CD4-positive, alpha-beta T cell treated with Interleukin-4 for 1 hour (primary cell): ENCODE measurements at regions not wholly inside any gene's neighbourhood (a gene's known extent, or its start where the extent isn't known, plus 50 kb on each side); places are given as distances from the start of the nearest gene placed in this dataset.

Experiments
- DNase-seq, 2 donors: peaks; one replicate each; pipeline ENCODE4 v3.0.0-alpha.2; 2020 to 2022

DNA sequence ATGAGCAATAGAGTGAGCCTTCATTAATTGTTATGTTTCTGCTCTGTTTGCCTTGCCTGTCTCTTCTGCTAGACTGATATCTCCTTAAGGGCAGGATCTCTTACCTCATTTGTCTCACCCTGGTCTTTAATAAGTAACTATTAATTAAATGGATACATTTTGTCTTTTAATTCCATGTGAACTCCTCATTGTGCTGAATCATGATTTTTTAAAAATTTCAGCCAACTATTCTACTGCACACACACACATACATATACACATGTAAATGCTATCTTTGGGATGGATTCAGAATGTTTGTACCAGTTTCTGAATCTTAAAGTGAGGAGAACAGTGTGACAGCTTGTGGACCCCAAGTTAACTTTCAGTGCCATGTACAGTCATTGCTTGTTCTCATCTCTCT is 731.1 kb upstream of the MAP3K7 start:
- DNase-seq = no peak

DNA sequence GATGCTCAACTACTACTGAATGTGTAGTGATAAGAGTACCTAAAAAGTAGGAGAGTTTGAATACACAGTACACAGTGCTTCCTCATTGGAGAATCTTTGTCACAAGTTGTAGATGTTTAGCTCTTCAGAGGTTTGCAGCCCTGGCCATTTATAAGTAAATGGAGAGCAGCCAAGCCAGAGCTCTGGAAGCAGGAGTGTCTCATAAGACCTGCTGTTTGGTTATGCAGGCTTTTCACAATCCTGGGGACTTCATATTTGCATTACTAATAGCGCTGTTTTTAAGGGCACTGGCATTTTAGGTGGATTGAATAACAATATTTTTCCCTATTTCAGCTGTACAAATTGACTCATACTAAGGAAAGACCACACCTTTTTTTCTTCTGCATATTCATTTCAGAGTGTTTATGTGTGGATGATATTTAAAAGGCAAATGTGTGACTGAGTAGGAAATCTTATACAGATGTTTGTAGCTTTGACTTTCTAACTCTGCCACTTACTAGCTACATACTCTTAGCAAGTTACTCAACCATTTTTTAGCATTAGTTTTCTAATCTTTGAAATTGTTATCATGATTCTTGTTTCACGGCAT is 730.5 kb upstream of the MAP3K7 start:
- DNase-seq = no peak

DNA sequence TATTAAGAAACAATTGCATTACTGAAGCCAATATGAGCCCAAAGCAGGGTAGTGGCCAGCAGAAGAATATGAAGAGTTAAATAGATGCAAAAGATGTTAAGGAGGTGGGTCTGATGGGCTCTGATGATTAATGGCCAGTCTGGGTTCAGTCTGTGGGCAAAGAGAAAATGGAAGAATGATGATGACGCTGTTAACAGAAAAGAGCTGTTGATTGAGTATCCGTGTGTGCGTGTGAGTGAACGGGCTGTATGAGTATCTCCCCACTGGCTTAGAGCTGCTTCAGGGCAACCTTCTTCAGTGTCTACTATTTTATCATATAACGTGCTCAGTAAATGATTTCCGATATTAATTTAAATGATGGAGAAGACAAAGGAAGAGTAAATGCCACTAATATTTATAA is 723.3 kb upstream of the MAP3K7 start:
- no peak for DNase-seq

DNA sequence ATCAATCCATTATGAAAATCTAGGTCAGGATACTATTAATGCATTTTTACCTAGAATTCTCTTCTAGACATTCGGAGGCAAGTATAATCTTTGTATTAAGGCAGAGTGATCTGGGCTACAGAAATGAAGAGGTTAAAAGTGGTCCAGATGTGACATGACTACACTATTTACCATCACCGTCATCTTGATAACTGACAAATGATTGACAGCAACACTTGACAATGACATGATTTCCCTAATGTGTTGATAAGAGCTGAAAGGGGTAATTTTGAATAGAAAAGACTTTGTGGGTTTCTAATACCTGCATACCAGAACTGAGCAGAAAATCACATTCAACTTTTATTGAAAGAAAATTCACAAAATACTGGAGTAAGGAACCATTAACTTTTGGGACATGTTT is 718.9 kb upstream of the MAP3K7 start:
- no peak for DNase-seq

DNA sequence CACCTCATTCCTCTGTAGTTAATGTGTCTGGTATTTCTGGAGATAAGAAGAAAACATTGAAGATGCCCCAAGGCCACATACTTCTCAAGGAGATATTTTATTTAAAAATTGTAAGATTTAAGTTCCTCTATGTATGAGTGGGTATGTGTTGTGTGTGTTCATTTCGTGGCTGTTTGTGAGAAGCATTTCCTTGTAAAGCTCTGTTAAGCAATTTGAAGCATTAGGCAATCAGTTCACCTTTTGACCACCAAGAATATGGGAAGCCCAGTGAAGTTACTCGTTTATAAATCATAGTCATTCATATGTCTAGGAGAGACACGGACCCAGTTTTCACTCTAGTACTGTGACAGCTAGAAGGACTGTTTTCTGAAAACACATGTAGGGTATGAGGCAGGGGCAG is 717.6 kb upstream of the MAP3K7 start:
- no peak for DNase-seq

DNA sequence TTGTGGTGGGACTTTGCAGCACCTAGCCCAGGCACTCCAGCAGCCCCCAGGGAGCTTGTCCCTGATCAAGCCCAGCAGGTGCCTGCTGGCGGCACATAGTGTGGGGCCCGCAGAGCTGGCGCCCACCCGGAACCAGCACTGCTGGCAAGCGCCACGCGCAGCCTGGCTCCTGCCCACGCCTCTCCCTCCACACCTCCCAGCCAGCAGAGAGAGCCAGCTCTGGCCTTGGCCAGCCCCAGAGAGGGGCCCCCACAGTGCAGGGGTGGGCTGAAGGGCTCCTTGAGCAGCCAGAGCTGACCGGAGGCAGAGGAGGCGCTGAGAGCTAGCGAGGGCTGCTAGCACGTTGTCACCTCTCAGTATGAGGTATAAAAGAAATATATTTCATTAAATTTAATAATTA is 716.5 kb upstream of the MAP3K7 start:
- no peak for DNase-seq

DNA sequence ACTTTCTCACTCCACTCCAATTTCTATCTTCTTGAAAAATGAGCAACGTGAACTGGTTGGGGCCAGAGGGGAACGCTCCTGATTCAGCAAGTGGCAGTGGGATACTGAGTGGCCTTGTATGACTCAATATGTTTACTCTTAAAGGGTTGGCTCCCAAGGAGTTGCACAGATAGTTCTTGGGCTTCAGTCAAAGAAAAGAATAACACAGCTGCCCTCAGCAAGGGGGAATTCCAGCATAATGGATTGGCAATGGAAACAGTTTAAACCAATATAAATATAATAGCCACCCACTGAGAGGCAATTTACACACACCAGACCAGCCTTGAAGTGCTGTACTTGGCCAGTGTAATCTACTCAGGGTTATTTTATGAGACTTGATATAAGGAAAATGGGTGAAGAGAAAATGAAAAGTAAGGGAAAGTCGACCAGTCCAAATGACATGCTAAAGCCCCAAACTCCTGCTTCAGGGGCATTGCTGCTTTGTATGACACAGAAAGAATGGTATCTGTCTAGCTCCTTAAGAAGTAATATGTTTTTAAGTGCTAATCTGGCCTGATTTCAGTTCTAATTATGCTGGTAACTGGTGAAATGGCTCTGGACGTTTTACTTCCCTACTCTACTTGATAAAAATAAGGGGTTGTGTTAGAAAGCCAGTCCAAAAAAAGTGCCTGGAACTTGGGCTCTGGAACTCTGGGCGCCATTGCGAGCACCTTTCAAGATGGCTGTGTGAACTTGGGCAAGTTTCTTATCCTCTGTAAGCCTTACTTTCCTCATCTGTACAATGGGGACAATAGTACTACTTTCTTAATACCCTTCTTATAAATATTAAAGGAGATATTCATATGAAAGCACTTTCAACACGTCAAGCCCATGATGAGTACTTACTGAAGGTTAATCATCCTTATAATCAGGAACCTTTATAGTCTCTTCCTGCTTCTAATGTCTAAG is 712.9 kb upstream of the MAP3K7 start:
- DNase-seq = no peak

DNA sequence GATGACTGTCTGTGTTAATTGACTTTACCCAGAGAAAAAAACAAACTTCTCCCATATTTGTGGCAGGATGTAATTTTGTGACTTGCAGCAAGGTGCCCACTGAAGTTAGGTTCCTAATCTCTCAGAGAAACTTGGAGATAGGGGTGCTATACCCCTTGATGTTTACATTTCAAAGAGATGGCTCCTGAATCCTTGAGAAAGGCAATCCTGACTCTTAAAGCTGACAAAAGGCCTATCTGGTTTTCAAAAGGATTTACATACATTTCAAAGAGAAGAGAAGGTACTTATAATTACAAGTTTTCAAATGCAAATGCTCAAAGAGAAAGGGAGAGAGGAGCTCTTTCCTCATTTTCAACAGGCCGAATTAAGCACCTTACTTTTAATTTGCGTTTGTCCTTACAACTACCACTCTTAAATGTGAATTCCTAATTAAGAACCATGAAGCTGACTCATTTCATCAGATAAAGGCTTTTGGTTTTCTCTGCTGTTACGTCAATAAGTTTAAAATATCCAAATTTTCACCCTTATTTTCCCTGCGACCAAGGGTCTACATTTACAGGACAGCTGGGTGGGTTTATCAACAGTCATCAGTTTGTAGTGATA is 711.8 kb upstream of the MAP3K7 start:
- no peak for DNase-seq

DNA sequence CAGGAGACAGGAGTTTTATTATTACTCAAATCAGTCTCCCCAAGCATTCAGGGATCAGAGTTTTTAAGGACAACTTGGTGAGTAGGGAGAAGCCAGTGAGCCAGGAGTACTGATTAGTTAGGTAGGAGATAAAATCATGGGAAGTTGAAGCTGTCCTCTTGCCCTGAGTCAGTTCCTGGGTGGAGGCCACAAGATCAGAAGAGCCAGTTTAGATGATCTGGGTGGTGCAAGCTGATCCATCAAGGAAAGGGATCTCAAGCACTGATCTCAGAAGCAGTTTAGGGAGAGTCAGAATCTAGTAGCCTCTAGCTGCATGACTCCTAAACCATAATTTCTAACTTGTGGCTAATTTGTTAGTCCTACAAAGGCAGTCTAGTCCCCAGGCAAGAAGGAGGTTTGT is 706.5 kb upstream of the MAP3K7 start:
- DNase-seq = no peak

DNA sequence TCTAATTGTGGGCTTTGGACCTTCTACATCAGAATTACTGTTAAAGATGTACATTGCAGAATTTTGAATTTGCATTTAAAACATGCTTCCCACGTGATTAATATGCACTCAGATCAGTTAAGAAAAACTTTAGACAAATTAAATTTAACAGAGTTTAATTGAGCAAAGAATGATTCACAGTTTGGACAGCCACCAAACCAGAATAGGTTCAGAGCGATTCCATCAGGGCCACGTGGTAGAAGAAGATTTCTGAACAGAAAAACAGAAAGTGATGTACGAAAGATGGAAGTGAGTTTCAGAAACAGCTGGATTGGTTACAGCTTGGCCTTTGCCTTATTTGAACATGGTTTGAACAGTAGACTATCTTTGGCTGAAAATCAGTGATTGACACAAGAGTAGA is 704.2 kb upstream of the MAP3K7 start:
- DNase-seq = no peak

DNA sequence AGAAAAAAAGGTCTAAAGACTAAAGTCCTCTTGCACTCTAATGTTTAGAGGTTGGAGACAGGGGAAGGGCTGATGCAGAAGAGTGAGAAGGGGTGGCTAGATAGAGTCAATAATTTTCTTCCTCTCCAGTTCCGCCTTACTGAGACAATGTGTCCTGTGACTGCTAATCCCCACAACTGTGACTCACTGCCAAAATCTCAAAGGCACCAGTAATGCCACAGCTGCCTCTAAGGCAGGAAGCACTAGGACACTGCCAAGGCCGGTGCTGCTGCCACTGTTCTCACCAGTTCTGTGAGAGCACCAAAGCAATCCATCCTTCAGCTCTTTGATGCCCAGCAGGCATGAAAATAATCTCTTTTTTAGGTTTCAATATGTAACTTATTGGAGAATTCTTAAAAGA is 701.9 kb upstream of the MAP3K7 start:
- no peak for DNase-seq

DNA sequence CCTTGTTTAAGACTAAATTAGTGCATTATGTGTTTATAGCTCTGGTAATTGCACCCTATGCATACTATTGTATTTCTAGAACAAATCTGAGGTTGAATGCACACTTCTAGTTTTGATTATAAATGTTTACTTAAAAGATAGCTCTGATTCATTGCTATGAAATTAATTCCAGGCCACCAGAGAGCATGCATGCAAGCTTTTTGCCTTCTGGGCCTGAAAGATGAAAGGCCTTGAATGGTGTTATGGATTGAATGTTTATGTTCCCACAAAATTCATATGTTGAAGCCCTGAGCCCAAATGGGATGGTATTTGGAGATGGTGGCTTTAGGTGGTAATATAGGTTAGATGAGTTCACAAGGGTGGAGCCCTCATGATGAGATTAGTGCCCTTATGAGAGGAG is 695.0 kb upstream of the MAP3K7 start:
- no peak for DNase-seq

DNA sequence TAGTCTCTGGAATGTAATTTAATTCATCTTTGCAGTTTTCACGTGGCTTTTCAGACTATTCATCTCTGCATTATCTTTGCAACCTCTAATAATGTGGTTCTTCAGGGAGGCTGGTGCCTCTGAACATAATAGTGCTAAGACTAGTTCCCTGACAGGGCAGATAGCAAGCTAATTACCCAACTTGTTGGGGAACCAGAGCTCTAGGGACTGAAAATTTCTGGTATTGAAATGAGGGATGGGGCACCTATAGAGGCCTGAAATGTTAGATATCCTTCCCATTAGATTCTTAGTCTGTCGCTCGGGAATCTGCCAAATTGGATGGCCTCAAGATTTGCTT is 693.6 kb upstream of the MAP3K7 start:
- DNase-seq = no peak

DNA sequence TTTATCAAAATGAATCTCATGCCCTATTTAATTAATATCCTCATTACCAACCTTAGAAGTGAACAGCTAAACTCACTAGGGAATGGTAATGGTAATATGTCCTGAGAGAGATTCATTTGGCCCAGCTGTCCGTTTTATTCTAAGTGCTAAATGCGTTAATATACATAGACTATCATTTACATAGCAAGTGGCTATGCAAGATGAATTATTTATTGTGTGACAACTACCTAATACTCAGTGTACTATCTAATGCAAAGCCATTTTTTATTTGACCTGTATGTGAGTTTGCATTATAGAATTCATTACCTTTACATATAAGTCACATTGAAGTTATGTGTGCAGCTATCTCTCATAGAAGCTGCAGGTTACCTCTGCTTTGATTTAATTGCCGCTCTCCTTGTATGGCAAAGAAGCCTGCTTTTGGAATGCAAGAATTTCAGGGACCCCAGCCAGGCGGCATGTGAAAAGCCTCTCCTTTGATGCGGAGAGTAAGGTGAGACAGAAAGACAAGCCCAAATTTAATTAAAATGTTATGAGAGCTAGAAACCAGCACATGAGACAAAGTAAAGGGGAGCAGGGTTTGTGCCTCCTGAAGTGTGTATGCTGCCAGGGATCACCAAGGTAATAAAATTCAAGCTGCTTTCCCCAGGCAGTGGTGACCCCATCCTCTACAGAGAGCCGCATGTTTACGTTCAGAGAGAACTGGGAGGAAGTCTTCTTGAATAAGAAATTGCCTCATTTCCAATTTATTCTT is 693.0 kb upstream of the MAP3K7 start:
- no peak for DNase-seq

DNA sequence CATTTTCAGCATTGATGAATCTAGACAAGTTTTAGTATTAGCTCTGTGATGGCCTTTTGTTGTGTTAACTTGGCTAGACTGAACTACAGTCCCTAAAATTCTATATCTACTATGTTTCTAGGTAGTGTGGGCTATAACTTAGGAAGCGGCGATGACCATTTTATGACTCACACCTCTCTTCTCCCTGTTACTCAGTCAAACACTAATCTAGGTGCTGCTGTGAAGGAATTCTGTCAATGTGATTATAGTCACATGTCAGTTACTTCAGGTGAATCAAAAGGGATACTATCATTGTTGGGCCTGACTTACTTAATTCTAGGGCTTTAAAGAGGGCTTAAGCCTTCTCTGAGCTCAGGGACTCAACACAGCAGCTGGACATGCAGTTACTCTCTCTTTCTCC is 691.5 kb upstream of the MAP3K7 start:
- DNase-seq = no peak

DNA sequence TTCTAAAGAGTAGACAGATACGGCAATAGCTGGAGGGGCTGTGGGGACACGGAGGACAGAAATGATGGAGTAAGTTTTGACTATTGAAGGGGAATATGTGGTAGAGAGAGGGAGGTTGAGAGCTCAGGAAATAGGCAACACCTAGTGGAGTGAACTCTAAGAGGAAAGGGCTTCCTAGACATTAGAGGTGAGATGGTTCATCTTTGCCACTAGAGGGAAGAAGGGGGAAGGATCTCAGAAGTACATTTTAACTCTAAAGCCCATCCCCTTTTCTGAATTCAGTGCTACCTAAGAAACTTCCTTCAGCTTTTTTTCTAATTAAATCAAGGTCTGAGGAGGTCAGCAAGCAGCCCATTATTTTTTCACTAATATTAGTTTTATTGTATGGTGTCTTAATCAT is 689.4 kb upstream of the MAP3K7 start:
- no peak for DNase-seq

DNA sequence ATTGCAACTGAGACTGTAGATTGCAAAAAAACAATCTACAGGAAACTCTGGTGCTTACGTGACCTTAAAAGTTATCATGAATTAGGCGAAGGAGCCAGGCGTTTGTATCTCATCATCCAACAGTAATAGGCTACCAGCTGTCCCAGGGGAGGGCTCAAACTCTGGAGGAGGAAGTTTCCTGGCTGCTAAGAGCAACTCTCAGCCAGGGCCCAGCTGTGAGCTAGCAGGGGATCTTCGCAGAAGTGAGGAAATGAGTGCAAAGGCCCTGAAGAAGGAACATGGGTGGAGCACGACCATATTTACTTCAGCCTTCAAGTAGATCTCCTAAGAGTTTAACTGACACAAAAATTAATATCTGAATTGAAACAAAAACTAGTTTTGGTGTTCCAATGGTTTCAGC is 686.9 kb upstream of the MAP3K7 start:
- DNase-seq = no peak

DNA sequence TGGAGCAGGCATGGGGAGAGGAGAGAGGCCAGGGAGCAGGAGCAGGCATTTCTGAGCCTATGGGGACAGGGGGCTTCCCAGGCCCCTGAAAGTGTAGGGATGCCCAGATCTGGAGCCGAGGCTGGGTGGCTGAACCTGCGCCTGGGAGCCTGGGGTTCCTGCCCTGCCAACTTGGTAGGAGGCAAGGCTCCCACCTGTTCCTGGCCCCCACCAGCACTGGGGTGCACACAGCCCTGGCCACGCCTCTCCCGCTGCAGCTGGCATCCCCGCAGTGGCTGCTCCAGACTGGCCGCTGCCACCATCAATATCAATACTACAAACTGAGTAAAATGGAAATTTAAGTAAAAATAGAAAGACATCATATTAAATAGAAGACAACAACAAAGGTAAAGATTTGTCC is 684.9 kb upstream of the MAP3K7 start:
- DNase-seq = no peak

DNA sequence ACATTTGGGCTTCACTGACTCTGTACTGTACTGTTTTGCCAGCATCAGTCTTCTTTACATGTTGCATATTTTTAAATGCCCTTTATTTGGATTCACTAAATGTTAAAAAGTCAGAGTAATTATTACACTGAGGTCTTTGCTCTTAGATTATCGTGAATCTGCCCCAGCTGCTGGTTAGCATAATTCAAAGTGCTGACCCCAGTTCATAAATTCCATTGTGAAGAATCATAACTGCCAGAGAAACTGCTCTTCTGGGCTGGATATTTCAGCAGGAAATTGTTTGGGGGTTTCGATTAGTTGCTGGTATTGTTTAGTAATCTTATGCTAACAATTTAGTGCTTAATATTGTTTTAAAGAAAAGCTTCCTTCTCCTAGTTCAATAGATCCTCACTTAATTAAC is 682.1 kb upstream of the MAP3K7 start:
- DNase-seq = no peak

DNA sequence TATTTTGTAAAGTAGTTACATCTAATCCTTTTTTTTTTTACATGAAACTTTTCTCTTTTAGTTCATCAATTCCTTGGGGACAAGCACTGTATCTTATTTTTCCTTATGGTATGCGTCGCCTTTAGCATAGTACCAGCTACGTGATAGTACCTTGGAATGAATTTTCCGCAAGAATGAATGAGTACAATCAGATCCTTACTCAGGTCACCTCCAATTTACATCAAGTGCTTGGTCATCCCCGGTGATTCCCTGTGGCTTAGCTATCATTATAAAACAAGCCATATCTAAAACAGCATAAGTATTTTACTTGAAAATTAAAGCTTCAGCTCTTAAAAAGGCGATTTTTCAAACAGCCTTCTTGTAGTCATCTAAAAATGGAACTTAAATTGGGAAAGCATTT is 680.4 kb upstream of the MAP3K7 start:
- no peak for DNase-seq

DNA sequence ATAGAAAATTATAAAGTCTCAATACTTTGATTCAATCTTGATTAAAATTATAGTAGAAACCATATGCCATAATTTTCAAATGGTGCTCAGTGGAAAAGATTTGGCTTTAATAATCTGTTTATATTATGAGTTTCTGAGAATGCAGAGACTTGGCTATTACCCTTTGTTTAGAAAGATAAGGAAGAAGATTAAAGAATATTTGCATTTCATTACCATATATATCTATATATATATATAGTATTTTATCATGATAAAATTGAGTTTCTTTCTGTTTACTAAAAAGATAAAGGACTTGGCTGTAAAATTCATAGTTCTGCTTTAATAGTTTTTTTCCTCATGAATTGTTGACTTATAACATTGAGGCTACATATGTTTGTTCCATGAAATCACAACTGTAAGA is 679.3 kb upstream of the MAP3K7 start:
- no peak for DNase-seq

DNA sequence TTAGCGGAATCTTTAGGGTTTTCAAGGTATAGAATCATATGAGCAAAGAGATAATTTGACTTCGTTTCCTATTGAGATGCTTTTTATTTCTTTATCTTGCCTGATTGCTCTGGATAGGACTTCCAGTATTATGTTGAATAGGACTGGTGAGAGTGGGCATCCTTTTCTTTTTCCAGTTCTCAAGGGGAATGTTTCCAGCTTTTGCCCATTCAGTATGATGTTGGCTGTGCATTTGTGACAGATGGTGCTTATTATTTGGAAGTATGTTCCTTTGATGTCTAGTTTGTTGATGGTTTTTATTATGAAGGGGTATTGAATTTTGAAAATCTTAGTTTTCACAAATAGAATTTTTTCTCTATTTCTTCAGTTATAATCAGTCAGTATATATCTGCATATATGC is 656.6 kb upstream of the MAP3K7 start:
- no peak for DNase-seq

DNA sequence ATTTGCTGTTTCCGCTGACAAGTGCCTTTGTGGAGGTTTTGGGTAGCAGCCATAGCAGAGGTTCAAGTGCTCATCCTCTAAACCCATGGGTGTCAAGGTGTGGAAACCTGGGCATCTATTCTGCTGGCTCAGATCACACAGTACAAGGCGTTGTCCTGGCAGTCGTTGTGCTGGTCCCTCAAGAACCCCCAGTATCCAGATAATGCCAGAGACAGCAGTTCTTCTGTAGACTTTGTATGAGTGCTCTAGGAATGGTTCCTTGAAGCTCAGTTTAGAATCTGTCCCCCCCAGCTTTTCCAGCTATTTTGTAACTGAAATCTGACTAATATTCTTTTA is 655.7 kb upstream of the MAP3K7 start:
- no peak for DNase-seq
